G401.6 (cell line): ENCODE measurements at regions not wholly inside any gene's neighbourhood (a gene's known extent, or its start where the extent isn't known, plus 50 kb on each side); places are given as distances from the start of the nearest gene placed in this dataset.
"Not testable (repeated sequence)": the region's sequence is repeated elsewhere in the genome, so short reads cannot be mapped to it uniquely, and the experiment has no call there.

ENCODE experiments used
- FAIRE-seq: peaks from 2 replicates; lab custom pipeline; 2012; peaks lifted over from hg19 to GRCh38; lab: Jason Lieb, UNC

DNA sequence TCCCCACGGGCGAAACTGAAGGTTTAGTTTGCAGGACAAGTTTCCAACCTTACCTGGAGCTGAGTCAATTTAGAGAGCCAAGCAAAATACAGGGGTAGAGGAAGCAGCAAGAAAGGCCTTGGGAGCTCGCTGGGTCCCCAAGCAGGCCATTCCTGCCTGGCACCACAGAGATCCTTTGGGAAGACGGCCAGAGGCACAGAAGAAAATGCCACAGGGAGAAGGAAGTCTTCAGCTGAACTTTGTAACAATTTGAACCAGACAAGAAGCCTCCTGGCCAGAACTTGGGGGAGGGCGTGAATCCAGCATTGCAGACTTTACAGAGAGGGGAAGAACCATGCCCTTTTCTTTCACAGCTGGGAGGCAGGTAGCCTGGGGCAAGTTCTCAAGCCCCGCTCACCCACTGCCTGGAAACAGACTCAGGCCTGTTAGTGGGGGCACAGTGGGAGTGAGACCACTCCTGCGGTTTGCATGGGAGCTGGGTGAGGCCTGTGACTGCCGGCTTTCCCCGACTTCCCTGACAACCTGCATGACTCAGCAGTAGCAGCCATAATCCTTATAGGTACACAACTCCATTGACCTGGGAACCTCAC, 259.4 kb downstream of the SETD4 start:
- FAIRE-seq = not testable (repeated sequence)

GRCh38 chr21:35796844-35797243, 263.5 kb downstream of the SETD4 start:
- no peak for FAIRE-seq

DNA sequence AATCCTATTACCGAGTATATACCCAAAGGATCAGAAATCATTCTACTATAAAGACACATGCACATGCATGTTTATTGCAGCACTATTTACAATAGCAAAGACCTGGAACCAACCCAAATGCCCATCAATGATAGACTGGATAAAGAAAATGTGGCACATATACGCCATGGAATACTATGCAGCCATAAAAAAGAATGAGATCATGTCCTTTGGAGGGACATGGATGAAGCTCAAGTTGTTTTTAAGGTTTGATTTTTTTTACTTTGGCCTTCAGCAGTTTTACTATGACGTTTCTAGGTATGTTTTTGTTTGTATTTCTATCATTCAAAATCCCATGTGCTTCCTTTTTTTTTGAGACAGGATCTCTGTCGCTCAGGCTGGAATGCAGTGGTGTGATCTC, 265.8 kb downstream of the SETD4 start:
- not testable (repeated sequence) for FAIRE-seq

DNA sequence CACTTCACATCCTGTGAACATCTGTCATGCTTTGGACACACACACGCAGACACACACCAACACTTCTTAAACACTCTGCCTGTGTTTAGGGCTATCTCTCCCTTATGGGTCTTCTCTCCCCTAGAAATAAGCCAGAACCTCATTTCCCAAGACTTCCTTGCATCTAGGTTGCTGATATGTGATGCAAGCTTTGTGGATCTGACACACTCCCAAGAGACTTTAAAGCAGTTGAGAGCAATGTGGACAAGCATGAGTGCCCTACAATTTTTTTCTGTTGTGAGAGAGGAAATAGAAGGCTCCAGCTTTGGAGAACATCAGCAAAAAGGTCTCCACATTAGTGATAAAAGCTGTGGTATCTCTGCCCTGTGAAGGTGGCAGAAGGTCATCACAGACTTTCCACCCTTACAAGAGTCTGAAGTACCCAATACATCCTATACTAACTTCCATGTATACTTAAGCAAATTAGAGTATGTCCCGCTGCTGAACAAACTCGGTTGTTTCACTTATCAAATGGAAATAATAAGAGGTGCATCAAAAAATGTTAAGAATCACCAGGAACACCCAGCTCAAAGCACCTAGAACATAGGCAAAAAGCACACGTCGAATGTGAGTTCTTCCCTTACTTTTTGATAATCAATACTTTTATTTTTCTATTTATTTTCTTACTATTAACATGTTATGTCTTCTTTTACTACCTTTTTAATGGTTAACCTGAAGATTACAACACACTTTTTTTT, 267.6 kb downstream of the SETD4 start:
- FAIRE-seq = no peak

DNA sequence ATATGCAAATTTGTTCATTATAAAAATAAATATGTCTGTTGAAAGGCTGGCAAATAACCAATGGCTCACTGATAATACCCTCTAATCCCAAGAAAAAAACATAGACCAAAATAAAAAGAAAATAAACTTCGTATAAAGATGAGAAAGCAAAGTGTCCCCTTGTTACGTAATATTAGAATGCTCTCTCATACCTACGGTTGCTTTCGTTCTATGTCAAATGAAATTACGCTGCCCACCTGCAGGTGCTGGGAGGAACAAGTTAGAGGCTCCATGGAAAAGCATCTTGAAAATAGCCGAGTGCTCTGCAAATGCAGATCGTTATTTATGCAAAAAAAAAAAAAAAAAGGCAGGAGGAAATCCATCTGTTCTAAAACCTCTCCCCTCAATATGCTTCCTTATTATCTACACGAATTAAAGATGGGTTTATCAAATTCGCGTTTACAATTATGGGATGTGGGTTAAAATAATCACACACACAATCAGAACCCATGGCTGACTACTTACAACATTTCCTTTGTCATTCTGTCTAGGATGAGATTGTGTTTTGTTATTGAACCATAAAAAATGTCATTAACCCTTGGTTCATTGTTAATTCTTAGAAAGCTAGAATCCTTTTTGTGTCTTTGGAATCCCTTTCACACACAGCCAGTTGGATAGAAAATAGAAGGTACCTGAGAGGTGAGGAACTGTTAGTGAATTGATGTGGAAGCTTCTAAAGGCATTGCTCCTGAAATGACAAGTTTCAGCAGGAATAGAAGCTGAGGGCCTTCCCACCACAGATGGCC, 268.6 kb downstream of the SETD4 start:
- no peak for FAIRE-seq

- FAIRE-seq = no peak
Measured at GRCh38 chr21:35783721-35784120, 276.6 kb downstream of the SETD4 start.

DNA sequence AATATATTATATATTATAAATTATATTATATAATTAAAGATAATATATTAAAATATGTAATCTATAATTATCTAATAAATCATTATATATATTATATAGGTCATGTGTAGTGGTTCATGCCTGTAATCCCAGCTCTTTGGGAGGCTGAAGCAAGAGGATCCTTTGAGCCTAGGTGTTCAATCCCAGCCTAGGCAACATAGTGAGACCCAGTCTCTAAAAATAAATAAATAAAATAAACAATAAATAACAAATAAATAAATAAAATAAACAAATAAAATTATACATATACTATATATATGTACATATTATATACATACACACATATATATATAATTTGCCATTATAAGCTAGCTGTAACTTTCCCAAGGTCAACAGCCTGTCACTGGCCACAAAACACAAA, 277.7 kb downstream of the SETD4 start:
- no peak for FAIRE-seq

- FAIRE-seq = no peak
Measured at GRCh38 chr21:35780983-35781382, 279.3 kb downstream of the SETD4 start.

- no peak for FAIRE-seq
Measured at GRCh38 chr21:35779690-35780570, 280.4 kb downstream of the SETD4 start.

DNA sequence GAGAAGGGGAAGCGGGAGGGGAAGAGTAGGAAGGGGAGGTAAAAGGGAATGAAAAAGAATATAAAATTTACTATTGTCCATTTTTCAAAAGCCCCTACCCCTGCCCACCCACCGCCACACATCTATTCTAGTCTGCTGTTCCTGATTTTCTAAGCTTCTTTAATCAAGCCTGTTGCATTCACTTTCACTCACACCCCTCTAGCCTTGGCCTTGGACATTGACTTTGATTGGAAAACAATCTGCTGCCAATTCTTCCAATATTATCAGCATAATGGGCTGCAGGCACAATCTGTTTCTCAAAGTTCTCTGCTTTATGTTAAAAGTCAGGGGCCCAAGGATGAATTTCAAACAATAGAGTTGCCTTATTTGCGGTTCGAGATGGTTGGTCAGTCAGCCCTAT, 281.2 kb downstream of the SETD4 start:
- no peak for FAIRE-seq

DNA sequence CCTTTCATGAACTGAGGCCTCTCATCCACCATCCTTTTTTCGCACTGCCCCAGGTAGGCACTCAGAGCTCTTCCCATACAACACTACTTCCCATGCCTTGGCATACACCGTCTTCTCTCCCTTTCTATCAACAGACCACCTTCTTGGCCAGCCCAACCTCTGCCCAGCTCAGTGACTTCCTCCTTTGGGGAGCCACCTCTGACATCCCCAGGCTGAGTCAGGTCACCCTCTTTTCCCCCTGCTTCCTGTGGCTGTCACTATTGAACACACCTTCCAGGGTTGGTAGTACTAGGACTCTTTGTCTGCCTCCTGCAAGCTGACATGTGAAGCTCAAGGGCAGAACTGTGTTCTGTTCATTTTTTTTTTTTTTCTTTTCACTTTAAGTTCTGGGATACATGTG, 283.2 kb downstream of the SETD4 start:
- FAIRE-seq = no peak

DNA sequence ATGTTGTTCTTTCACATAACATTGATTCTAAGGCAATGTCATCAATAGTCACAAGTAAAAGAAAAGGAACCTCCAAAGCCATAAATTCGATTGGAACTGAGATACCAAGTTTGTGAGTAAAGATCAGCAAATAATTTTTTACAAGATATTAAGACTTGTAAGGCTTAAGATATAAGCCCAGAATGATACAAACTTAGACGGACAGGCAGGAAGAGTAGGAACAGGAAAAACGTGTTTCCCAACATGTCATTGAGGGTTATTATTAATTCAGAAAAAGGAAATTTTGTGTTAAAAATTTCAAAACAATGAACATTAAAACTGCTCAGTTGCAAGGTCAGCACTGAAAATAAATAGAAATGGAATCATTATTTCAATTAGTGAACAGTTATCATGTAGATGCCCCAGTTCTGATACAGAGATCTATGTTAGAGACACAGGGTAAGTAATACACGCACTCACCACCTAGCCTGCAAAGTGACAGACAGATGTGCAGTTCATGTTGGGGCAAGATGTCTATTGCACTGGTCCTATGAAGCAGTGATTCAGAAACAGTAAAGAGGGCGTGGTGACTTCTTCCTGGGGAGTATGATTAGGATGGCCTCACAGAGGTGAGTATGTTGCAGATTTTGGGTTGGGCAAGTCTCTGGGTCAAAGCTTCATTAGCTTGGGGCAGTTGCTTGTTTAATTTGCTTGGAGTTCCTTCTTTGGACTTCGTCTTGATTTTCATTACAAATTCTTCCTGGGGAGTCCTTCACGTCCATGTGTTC, 284.4 kb downstream of the SETD4 start:
- no peak for FAIRE-seq

GRCh38 chr21:35770101-35770945, 290.0 kb downstream of the SETD4 start:
- no peak for FAIRE-seq

- FAIRE-seq = no peak
Measured at GRCh38 chr21:35768187-35768586, 292.1 kb downstream of the SETD4 start.

GRCh38 chr21:35764586-35764985, 295.7 kb downstream of the SETD4 start:
- no peak for FAIRE-seq

GRCh38 chr21:35764077-35764476, 296.2 kb downstream of the SETD4 start:
- no peak for FAIRE-seq

GRCh38 chr21:35754583-35754982, 305.7 kb downstream of the SETD4 start:
- no peak for FAIRE-seq

- no peak for FAIRE-seq
Measured at GRCh38 chr21:35753308-35753707, 307.0 kb downstream of the SETD4 start.

DNA sequence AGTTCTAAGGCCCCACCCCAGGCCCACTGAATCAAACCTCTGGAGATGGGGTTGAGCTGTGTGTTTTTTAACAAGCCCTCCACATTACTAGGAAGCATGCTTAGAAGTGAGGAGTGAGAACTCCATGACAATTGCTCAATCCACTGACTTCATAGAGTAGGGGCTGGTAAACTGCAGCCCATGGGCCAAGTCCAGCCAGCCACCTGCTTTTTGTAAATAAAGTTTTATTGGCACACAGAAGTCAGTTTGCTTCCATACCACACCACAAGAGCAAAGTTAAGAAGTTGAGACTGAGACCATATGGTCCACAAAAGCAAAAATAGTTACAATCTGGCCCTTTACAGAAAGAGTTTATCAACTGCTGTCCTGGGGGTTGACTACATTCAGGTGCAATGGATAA, 309.2 kb downstream of the SETD4 start:
- FAIRE-seq = no peak

- FAIRE-seq = no peak
Measured at GRCh38 chr21:35749904-35750303, 310.4 kb downstream of the SETD4 start.
